NCI-H1417 (cell line): ENCODE measurements at regions not wholly inside any gene's neighbourhood (a gene's known extent, or its start where the extent isn't known, plus 50 kb on each side); places are given as distances from the start of the nearest gene placed in this dataset.
"Not testable (repeated sequence)": the region's sequence is repeated elsewhere in the genome, so short reads cannot be mapped to it uniquely, and the experiment has no call there.

Experiments used
- DNase-seq, 3 experiments: peaks; one replicate each; lab custom pipeline; 2025; lab: John Stamatoyannopoulos, UW

GRCh38 chrX:8025705-8026104, 98.5 kb upstream of the PNPLA4 start:
- no peak for DNase-seq

- no peak for DNase-seq
Observed at GRCh38 chrX:8018934-8019333, 91.7 kb upstream of the PNPLA4 start.

GRCh38 chrX:8010105-8010504, 82.9 kb upstream of the PNPLA4 start:
- no peak for DNase-seq

- no peak for DNase-seq
Observed at GRCh38 chrX:8005678-8006347, 78.6 kb upstream of the PNPLA4 start.

- DNase-seq: no peak
Observed at GRCh38 chrX:8003147-8003883, 76.1 kb upstream of the PNPLA4 start.

GRCh38 chrX:7996851-7997250, 69.6 kb upstream of the PNPLA4 start:
- DNase-seq: no peak

- DNase-seq: peak; percentile 32 to 85 (median 59)
Observed at GRCh38 chrX:7996414-7996813, 69.2 kb upstream of the PNPLA4 start.

- DNase-seq: no peak
Observed at GRCh38 chrX:7993873-7994272, 66.7 kb upstream of the PNPLA4 start.

GRCh38 chrX:7988013-7988759, 61.0 kb upstream of the PNPLA4 start:
- not testable (repeated sequence) for DNase-seq

GRCh38 chrX:7987160-7988012, 60.2 kb upstream of the PNPLA4 start:
- peak in 2 of 3 experiments; percentile 31 to 52 for DNase-seq

- not testable (repeated sequence) for DNase-seq
Observed at GRCh38 chrX:7986738-7987137, 59.5 kb upstream of the PNPLA4 start.

GRCh38 chrX:7985568-7985967, 58.4 kb upstream of the PNPLA4 start:
- no peak for DNase-seq

- DNase-seq: no peak
Observed at GRCh38 chrX:7983581-7983980, 56.4 kb upstream of the PNPLA4 start.
